HepG2 (cell line): ENCODE measurements at regions not wholly inside any gene's neighbourhood (a gene's known extent, or its start where the extent isn't known, plus 50 kb on each side); places are given as distances from the start of the nearest gene placed in this dataset.

Source experiments
- ATAC-seq: fragments of 200-7000 bp; cut with Tn5 transposase; 3 replicates; pipeline ENCODE4 v1.9.1; 2020; ENCODE audit warnings: mild to moderate bottlenecking, moderate library complexity
- BruUV-seq: library from RNA; stranded (reverse); fragments of 400-500 nt; replicated peaks from 2 replicates; lab custom pipeline; 2021; lab: Mats Ljungman, UMichigan
- CTCF ChIA-PET: fragments of 300-600 bp; formaldehyde crosslinking; extraction: SDS; loops from one replicate; lab custom pipeline; 2021; ENCODE audit warnings: low total read pairs, inconsistent platforms, low intra/inter-chr PET ratio; lab: Yijun Ruan, JAX
- POLR2A ChIA-PET: fragments of 350-600 bp; sonication (Branson Sonifier 250); formaldehyde crosslinking; loops from one replicate; lab custom pipeline; 2020; ENCODE audit warnings: antibody characterized with exemption, inconsistent platforms; lab: Yijun Ruan, JAX
- DNase-seq: peaks from one replicate; pipeline ENCODE4 v3.0.0-alpha.2; 2015; ENCODE audit warnings: low spot score
- FAIRE-seq: peaks from 3 replicates; lab custom pipeline; 2011; peaks lifted over from hg19 to GRCh38; lab: Jason Lieb, UNC
- H2AFZ ChIP-seq: one replicate; pipeline ENCODE4 v1.6.1; 2011; ENCODE audit warnings: low read length, inconsistent platforms
- H3K27ac ChIP-seq: fragments of 300-600 bp; 3 replicates; pipeline ENCODE4 v1.8.0; 2011; ENCODE audit warnings: mixed run types, mild to moderate bottlenecking, mixed read lengths, low read length, inconsistent platforms; ENCODE audit not compliant: insufficient read depth; ENCODE audit errors: extremely low read length
- H3K27me3 ChIP-seq, 2 experiments: fragments of 200-600 bp in 1 of 2; 2 replicates in 1 of 2; 3 replicates in 1 of 2; pipeline versions ENCODE4 v1.6.0 to v1.8.0; 2011; ENCODE audit warnings: low read length in 2 of 2, mild to moderate bottlenecking in 2 of 2, moderate library complexity in 2 of 2, inconsistent platforms in 1 of 2; ENCODE audit not compliant: insufficient read depth in 2 of 2, control insufficient read depth in 1 of 2
- H3K36me3 ChIP-seq, 2 experiments: fragments of 200-600 bp in 1 of 2; replicated peaks in 1 of 2; 2 replicates in 1 of 2; 3 replicates in 1 of 2; pipeline versions ENCODE4 v1.5.1 to v1.8.0; 2011; ENCODE audit warnings: low read length in 2 of 2, inconsistent platforms in 1 of 2; ENCODE audit not compliant: insufficient read depth in 2 of 2, control insufficient read depth in 1 of 2
- H3K4me1 ChIP-seq: 2 replicates; pipeline ENCODE4 v1.5.1; 2012; ENCODE audit warnings: low read length, inconsistent platforms; ENCODE audit not compliant: insufficient read depth
- H3K4me2 ChIP-seq: 2 replicates; pipeline ENCODE4 v1.6.0; 2011; ENCODE audit warnings: low read depth, low read length, inconsistent platforms
- H3K4me3 ChIP-seq, 3 experiments: fragments of 200-600 bp in 1 of 3; sonication (generic), shearing (Covaris generic) in 1 of 3; replicated peaks in 1 of 3; 2 replicates each; pipeline ENCODE4 v1.5.1; 2011 to 2016; ENCODE audit warnings: low read length in 3 of 3, inconsistent platforms in 2 of 3, low read depth in 2 of 3, mild to moderate bottlenecking in 2 of 3, control low read depth in 1 of 3, mixed read lengths in 1 of 3; ENCODE audit not compliant: insufficient read depth in 1 of 3
- H3K79me2 ChIP-seq: one replicate; pipeline ENCODE4 v1.6.1; 2011; ENCODE audit warnings: low read length, inconsistent platforms; ENCODE audit not compliant: insufficient read depth
- H3K9ac ChIP-seq: 2 replicates; pipeline ENCODE4 v1.6.0; 2011; ENCODE audit warnings: mild to moderate bottlenecking, low read depth, low read length, inconsistent platforms; ENCODE audit not compliant: insufficient read depth
- H3K9me3 ChIP-seq: 2 replicates; pipeline ENCODE4 v1.5.1; 2012; ENCODE audit warnings: mild to moderate bottlenecking, low read length
- H4K20me1 ChIP-seq: 2 replicates; pipeline ENCODE4 v1.6.0; 2011; ENCODE audit warnings: inconsistent platforms, mild to moderate bottlenecking, low read length, moderate library complexity; ENCODE audit not compliant: insufficient read depth
- BATF2 ChIP-seq: sonication (generic); formaldehyde crosslinking; IDR thresholded peaks from 2 replicates; pipeline ENCODE4 v1.8.0; 2022; ENCODE audit warnings: mild to moderate bottlenecking, missing genetic modification reagents, moderate library complexity
- E2F2 ChIP-seq: sonication (generic); formaldehyde crosslinking; IDR thresholded peaks from 2 replicates; pipeline ENCODE4 v1.4.0; 2020; ENCODE audit warnings: missing genetic modification reagents, borderline replicate concordance
- FOXC1 ChIP-seq: sonication (generic); formaldehyde crosslinking; IDR thresholded peaks from 2 replicates; pipeline ENCODE4 v1.8.0; 2022; ENCODE audit warnings: mild to moderate bottlenecking, missing genetic modification reagents, borderline replicate concordance
- HMG20B ChIP-seq: conservative IDR thresholded peaks from 2 replicates; pipeline ENCODE4 v1.6.1; 2016; ENCODE audit warnings: missing genetic modification reagents, missing compliant biosample characterization
- KLF11 ChIP-seq: IDR thresholded peaks from 2 replicates; pipeline ENCODE4 v1.6.1; 2016; ENCODE audit warnings: missing compliant biosample characterization
- MED13 ChIP-seq: sonication (generic); formaldehyde crosslinking; IDR thresholded peaks from 2 replicates; pipeline ENCODE4 v1.5.0; 2020; ENCODE audit warnings: missing genetic modification reagents
- MNT ChIP-seq: fragments of 450-650 bp; IDR thresholded peaks from 2 replicates; pipeline ENCODE4 v1.6.1; 2016
- SALL2 ChIP-seq: sonication (generic); formaldehyde crosslinking; IDR thresholded peaks from 2 replicates; pipeline ENCODE4 v1.8.1; 2023; ENCODE audit warnings: mild to moderate bottlenecking, missing genetic modification reagents, inconsistent platforms
- ZNF232 ChIP-seq: sonication (generic); formaldehyde crosslinking; IDR thresholded peaks from 2 replicates; pipeline ENCODE4 v1.4.0; 2020; ENCODE audit warnings: missing genetic modification reagents, borderline replicate concordance
- ZNF264 ChIP-seq: sonication (generic); formaldehyde crosslinking; IDR thresholded peaks from 2 replicates; pipeline ENCODE4 v1.4.0; 2020; ENCODE audit warnings: missing genetic modification reagents
- WGBS: methylation state at CpG from one replicate; pipeline ENCODE4 v1.1.6; 2017; ENCODE audit warnings: low lambda C conversion rate; 5-methylcytosine and 5-hydroxymethylcytosine counted together
- in situ Hi-C: cut with HindIII; loops from 2 replicates; pipeline ENCODE4 v1.10.0; 2017; ENCODE audit warnings: low pct_unique_long_range_greater_than_20kb; ENCODE audit not compliant: extremely low pct_ligation_motif_present
- intact Hi-C: fragments of 100-400 bp; cut with micrococcal nuclease; formaldehyde crosslinking; loops from one replicate; pipeline ENCODE4 v1.10.0; 2022; ENCODE audit not compliant: unreplicated experiment
- TF ChIP-seq, protein P1 (sequence below): sonication (generic); formaldehyde crosslinking; IDR thresholded peaks from 2 replicates; pipeline ENCODE4 v1.9.0; 2022; ENCODE audit warnings: low read depth, missing genetic modification reagents
- TF ChIP-seq, protein P2 (sequence below): sonication (generic); formaldehyde crosslinking; IDR thresholded peaks from 2 replicates; pipeline ENCODE4 v1.4.0; 2020; ENCODE audit warnings: missing genetic modification reagents

GRCh38 chr6:159328052-159328451 lies 158.9 kb downstream of the FNDC1 start:
- H3K36me3 ChIP-seq = no peaks in the 10 kb centered on the region
- DNase-seq (no peak), ATAC-seq (no peak), FAIRE-seq (no peak)
- CTCF ChIA-PET = no interaction called here
- H3K4me1 ChIP-seq = no peaks in the 10 kb centered on the region
- H3K9ac ChIP-seq = no peak overlapping the region
- in situ Hi-C loops = no loop called here
- H3K4me2 ChIP-seq = no peak overlapping the region
- 15% methylated on average over 3 of the region's 3 CpGs for WGBS
- no TSS peak for BruUV-seq
- TF ChIP-seq E2F2 (no peak), MNT (peak; percentile 96)
- TF ChIP-seq, protein P1, sequence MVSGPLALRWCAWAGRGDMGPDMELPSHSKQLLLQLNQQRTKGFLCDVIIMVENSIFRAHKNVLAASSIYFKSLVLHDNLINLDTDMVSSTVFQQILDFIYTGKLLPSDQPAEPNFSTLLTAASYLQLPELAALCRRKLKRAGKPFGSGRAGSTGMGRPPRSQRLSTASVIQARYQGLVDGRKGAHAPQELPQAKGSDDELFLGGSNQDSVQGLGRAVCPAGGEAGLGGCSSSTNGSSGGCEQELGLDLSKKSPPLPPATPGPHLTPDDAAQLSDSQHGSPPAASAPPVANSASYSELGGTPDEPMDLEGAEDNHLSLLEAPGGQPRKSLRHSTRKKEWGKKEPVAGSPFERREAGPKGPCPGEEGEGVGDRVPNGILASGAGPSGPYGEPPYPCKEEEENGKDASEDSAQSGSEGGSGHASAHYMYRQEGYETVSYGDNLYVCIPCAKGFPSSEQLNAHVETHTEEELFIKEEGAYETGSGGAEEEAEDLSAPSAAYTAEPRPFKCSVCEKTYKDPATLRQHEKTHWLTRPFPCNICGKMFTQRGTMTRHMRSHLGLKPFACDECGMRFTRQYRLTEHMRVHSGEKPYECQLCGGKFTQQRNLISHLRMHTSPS (CRISPR knock-in tag) = no peak
- no peaks in the 10 kb centered on the region for H4K20me1 ChIP-seq
- H3K4me3 ChIP-seq = no peak overlapping the region
- 0 out of 2 replicates have a peak, but pooled peaks cover under 1% of the 10 kb centered on the region for H3K9me3 ChIP-seq
- intact Hi-C loops = no loop called here
- H2AFZ ChIP-seq = no peak overlapping the region
- no peaks in the 10 kb centered on the region for H3K79me2 ChIP-seq
- no peak overlapping the region for H3K27ac ChIP-seq
- peaks cover 1 to 25% of the 10 kb centered on the region in 2 experiments; a peak in 3 of 5 replicates for H3K27me3 ChIP-seq
- POLR2A ChIA-PET = no interaction called here

GRCh38 chr6:159325476-159325875 lies 156.3 kb downstream of the FNDC1 start:
- peaks cover 1 to 30% of the 10 kb centered on the region in 2 experiments; a peak in 4 of 5 replicates for H3K27me3 ChIP-seq
- no peak overlapping the region for H3K27ac ChIP-seq
- intact Hi-C loops = no loop called here
- no peak for ATAC-seq
- in situ Hi-C loops = no loop called here
- no TSS peak for BruUV-seq
- H4K20me1 ChIP-seq = no peaks in the 10 kb centered on the region
- H3K9ac ChIP-seq = no peak overlapping the region
- H3K4me2 ChIP-seq = no peak overlapping the region
- DNase-seq = no peak
- no peaks in the 10 kb centered on the region for H3K79me2 ChIP-seq
- no peak overlapping the region for H2AFZ ChIP-seq
- FAIRE-seq = no peak
- ChIA-PET POLR2A (no interaction called here), CTCF (no interaction called here)
- no peak overlapping the region for H3K4me3 ChIP-seq
- H3K36me3 ChIP-seq = no peaks in the 10 kb centered on the region
- H3K9me3 ChIP-seq = no peaks in the 10 kb centered on the region
- 30% methylated on average over 9 of the region's 9 CpGs for WGBS
- no peaks in the 10 kb centered on the region for H3K4me1 ChIP-seq
- TF ChIP-seq ZNF264 (CRISPR knock-in tag) = no peak
- TF ChIP-seq, protein P2, sequence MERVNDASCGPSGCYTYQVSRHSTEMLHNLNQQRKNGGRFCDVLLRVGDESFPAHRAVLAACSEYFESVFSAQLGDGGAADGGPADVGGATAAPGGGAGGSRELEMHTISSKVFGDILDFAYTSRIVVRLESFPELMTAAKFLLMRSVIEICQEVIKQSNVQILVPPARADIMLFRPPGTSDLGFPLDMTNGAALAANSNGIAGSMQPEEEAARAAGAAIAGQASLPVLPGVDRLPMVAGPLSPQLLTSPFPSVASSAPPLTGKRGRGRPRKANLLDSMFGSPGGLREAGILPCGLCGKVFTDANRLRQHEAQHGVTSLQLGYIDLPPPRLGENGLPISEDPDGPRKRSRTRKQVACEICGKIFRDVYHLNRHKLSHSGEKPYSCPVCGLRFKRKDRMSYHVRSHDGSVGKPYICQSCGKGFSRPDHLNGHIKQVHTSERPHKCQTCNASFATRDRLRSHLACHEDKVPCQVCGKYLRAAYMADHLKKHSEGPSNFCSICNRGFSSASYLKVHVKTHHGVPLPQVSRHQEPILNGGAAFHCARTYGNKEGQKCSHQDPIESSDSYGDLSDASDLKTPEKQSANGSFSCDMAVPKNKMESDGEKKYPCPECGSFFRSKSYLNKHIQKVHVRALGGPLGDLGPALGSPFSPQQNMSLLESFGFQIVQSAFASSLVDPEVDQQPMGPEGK (CRISPR knock-in tag) = no peak
- no peak for TF ChIP-seq ZNF232
- TF ChIP-seq MED13 (CRISPR knock-in tag) = no peak
- TF ChIP-seq BATF2 (CRISPR knock-in tag) = no peak
- TF ChIP-seq SALL2 = no peak
- TF ChIP-seq FOXC1 = no peak
- TF ChIP-seq HMG20B (CRISPR knock-in tag) = no peak
- no peak for TF ChIP-seq KLF11 (CRISPR knock-in tag)
